ENCODE measurements at regions not wholly inside any gene's neighbourhood (a gene's known extent, or its start where the extent isn't known, plus 50 kb on each side); places are given as distances from the start of the nearest gene placed in this dataset.

GRCh38 chr5:1641560-1642166 is 117.9 kb upstream of the LPCAT1 start:
- Histone ChIP-seq H3K4me3 (replicated peaks; ENCODE audit: low read depth, low read length) (no peak overlapping the region), H3K36me3 (ENCODE audit: control insufficient read depth, insufficient read depth, low read length) (no peaks in the 10 kb centered on the region), H3K27me3 (replicated peaks; ENCODE audit: control insufficient read depth, insufficient read depth, low read length) (no peaks in the 10 kb centered on the region; the same call in 1 of the 2 replicates)
- TF ChIP-seq, protein P1, sequence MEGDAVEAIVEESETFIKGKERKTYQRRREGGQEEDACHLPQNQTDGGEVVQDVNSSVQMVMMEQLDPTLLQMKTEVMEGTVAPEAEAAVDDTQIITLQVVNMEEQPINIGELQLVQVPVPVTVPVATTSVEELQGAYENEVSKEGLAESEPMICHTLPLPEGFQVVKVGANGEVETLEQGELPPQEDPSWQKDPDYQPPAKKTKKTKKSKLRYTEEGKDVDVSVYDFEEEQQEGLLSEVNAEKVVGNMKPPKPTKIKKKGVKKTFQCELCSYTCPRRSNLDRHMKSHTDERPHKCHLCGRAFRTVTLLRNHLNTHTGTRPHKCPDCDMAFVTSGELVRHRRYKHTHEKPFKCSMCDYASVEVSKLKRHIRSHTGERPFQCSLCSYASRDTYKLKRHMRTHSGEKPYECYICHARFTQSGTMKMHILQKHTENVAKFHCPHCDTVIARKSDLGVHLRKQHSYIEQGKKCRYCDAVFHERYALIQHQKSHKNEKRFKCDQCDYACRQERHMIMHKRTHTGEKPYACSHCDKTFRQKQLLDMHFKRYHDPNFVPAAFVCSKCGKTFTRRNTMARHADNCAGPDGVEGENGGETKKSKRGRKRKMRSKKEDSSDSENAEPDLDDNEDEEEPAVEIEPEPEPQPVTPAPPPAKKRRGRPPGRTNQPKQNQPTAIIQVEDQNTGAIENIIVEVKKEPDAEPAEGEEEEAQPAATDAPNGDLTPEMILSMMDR (IDR thresholded peaks at IDR 0.05; ENCODE audit: insufficient read depth, low read length, poor library complexity, severe bottlenecking) = peak; percentile 89
- no peak for DNase-seq (ENCODE audit: extremely low read depth, insufficient read length)

DNA sequence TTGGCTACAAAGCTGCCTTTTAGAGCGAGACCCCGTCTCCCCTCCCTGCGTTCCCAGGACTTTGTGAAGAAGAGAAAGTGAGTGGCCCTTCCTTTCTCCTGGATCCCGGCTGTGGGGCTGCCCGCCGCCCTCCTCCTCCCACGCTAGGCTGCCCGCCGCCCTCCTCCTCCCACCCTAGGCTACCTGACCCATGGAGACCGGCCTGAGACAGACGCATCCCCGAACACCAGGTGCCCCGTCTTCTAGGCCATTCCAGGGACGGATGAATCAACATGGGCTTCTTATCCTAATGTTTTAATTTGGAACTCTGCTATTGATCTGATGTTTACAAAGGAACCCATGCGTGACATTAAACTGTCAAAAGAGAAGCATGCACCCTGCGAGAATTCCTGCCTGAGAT is 117.3 kb upstream of the LPCAT1 start:
- Histone ChIP-seq H3K4me3 (replicated peaks; ENCODE audit: low read depth, low read length) (no peak overlapping the region), H3K27me3 (replicated peaks; ENCODE audit: control insufficient read depth, insufficient read depth, low read length) (no peaks in the 10 kb centered on the region; the same call in 1 of the 2 replicates), H3K36me3 (ENCODE audit: control insufficient read depth, insufficient read depth, low read length) (no peaks in the 10 kb centered on the region)
- no peak for DNase-seq (ENCODE audit: extremely low read depth, insufficient read length)
- TF ChIP-seq, protein P1 (IDR thresholded peaks at IDR 0.05; ENCODE audit: insufficient read depth, low read length, poor library complexity, severe bottlenecking) = no peak

DNA sequence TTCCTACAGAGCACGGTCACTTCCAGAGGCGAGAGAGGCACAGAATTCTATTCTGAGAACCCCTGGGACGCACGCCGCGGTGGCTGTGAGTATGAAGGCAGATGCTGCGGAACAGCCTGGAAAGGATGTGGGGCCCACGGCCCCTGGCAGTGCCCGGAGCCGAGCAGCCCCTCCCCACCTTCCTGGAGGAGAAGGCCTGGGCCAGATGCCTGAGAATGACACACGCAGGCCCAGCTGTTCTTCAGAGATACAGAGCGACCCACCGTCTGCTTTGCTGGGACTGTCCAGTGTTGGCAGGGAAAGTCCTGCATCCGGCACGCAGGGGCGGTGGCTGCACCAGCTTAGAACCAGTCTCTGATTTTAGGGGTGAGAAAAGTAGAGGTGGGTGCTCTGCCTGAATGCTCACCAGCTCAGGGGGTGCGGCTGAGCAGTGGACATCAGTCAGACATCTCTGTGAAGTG is 116.7 kb upstream of the LPCAT1 start:
- Histone ChIP-seq H3K36me3 (ENCODE audit: control insufficient read depth, insufficient read depth, low read length) (no peaks in the 10 kb centered on the region), H3K27me3 (replicated peaks; ENCODE audit: control insufficient read depth, insufficient read depth, low read length) (no peaks in the 10 kb centered on the region; the same call in 1 of the 2 replicates), H3K4me3 (replicated peaks; ENCODE audit: low read depth, low read length) (no peak overlapping the region)
- TF ChIP-seq, protein P1 (IDR thresholded peaks at IDR 0.05; ENCODE audit: insufficient read depth, low read length, poor library complexity, severe bottlenecking) = no peak
- no peak for DNase-seq (ENCODE audit: extremely low read depth, insufficient read length)

- Histone ChIP-seq H3K4me3 (replicated peaks; ENCODE audit: low read depth, low read length) (no peak overlapping the region), H3K36me3 (ENCODE audit: control insufficient read depth, insufficient read depth, low read length) (no peaks in the 10 kb centered on the region), H3K27me3 (replicated peaks; ENCODE audit: control insufficient read depth, insufficient read depth, low read length) (no peaks in the 10 kb centered on the region; the same call in 1 of the 2 replicates)
- TF ChIP-seq, protein P1 (IDR thresholded peaks at IDR 0.05; ENCODE audit: insufficient read depth, low read length, poor library complexity, severe bottlenecking) = no peak
- DNase-seq (ENCODE audit: extremely low read depth, insufficient read length) = no peak
Measured at GRCh38 chr5:1639757-1640156, 116.0 kb upstream of the LPCAT1 start.

DNA sequence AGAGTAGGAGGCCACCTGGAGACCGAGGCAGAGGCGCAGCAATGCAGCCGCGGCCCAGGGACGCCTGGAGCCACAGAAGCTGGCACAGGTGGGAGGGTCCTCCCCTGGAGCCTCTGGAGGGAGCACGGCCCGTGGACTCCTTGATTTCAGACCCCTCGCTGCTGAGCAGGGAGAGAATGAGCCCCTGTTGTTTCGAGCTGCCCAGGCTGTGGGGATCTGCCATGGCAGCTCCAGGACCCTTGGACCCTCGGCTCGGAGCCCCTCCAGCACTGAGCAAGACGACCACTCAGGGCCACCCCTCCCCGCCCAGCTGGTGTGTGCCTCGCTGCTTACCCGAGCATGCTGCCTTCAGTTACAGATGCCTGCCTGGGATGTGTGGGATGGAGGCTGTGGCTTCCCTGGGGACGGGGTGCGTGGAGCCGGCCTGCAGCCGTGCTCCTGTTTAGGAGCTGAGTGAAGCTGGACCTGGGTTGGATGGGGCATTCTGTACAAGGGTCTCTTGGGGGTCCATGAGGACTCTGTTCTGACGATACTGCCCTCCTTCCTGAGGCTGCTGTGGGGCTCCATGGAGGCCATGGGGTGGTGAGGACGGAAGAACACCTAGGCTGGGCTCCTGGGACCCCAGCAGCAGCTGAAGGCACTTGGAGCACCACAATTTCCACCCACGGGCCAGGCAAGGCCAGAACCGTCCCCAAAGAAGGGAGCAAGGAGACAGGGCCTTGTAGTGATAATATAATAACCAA is 115.1 kb upstream of the LPCAT1 start:
- no peaks in the 10 kb centered on the region; the same call in 1 of the 2 replicates for H3K27me3 ChIP-seq (replicated peaks; ENCODE audit: control insufficient read depth, insufficient read depth, low read length)
- no peak overlapping the region for H3K4me3 ChIP-seq (replicated peaks; ENCODE audit: low read depth, low read length)
- TF ChIP-seq, protein P1 (IDR thresholded peaks at IDR 0.05; ENCODE audit: insufficient read depth, low read length, poor library complexity, severe bottlenecking) = no peak
- H3K36me3 ChIP-seq (ENCODE audit: control insufficient read depth, insufficient read depth, low read length) = no peaks in the 10 kb centered on the region
- no peak for DNase-seq (ENCODE audit: extremely low read depth, insufficient read length)
